SU-DHL-6 (cell line): ENCODE measurements at regions not wholly inside any gene's neighbourhood (a gene's known extent, or its start where the extent isn't known, plus 50 kb on each side); places are given as distances from the start of the nearest gene placed in this dataset.

Experiments used
- H2AFZ ChIP-seq: fragments of 200-600 bp; sonication (generic); 2 replicates; pipeline ENCODE4 v1.6.1; 2014; ENCODE audit warnings: low read depth, mild to moderate bottlenecking, moderate library complexity, mixed read lengths, antibody characterized with exemption, low read length; ENCODE audit not compliant: severe bottlenecking
- H3F3A ChIP-seq: fragments of 200-600 bp; shearing (Covaris generic); 2 replicates; pipeline ENCODE4 v1.6.0; 2016; ENCODE audit warnings: antibody characterized with exemption, mild to moderate bottlenecking; ENCODE audit not compliant: insufficient read depth
- H3K27ac ChIP-seq: fragments of 200-600 bp; sonication (generic); 2 replicates; pipeline ENCODE4 v1.5.1; 2016; ENCODE audit warnings: low read depth, mild to moderate bottlenecking, low read length, moderate library complexity, mixed read lengths
- H3K27me3 ChIP-seq: fragments of 200-600 bp; sonication (generic), shearing (Covaris generic); 2 replicates; pipeline ENCODE4 v1.6.0; 2014; ENCODE audit warnings: mild to moderate bottlenecking, low read length
- H3K36me3 ChIP-seq: fragments of 200-600 bp; sonication (generic); 2 replicates; pipeline ENCODE4 v1.6.1; 2014; ENCODE audit warnings: mild to moderate bottlenecking, low read length, mixed read lengths
- H3K4me2 ChIP-seq: fragments of 300-600, 200-600 bp; shearing (Covaris generic), sonication (generic); 2 replicates; pipeline ENCODE4 v1.6.0; 2014; ENCODE audit warnings: low read length, low read depth, mild to moderate bottlenecking; ENCODE audit not compliant: poor library complexity, severe bottlenecking
- H3K4me3 ChIP-seq: fragments of 200-600 bp; sonication (generic); 2 replicates; pipeline ENCODE4 v1.5.1; 2014; ENCODE audit warnings: antibody characterized with exemption, low read length, mild to moderate bottlenecking, mixed read lengths; ENCODE audit not compliant: insufficient read depth, poor library complexity, severe bottlenecking
- H3K79me2 ChIP-seq: fragments of 200-600 bp; sonication (generic); 2 replicates; pipeline ENCODE4 v1.6.1; 2014; ENCODE audit warnings: mild to moderate bottlenecking, low read length, moderate library complexity; ENCODE audit not compliant: insufficient read depth
- H3K9ac ChIP-seq: fragments of 200-600 bp; sonication (generic); 2 replicates; pipeline ENCODE4 v1.7.0; 2014; ENCODE audit warnings: mild to moderate bottlenecking, low read length
- H3K9me2 ChIP-seq: fragments of 200-600 bp; sonication (generic); replicated peaks from 2 replicates; pipeline ENCODE4 v1.6.1; 2014; ENCODE audit warnings: low read length; ENCODE audit not compliant: insufficient read depth
- H3K9me3 ChIP-seq: fragments of 200-600 bp; sonication (generic); 2 replicates; pipeline ENCODE4 v1.6.1; 2014; ENCODE audit warnings: low read length, mixed read lengths; ENCODE audit not compliant: insufficient read depth
- H4K20me1 ChIP-seq: fragments of 200-600 bp; sonication (generic); 2 replicates; pipeline ENCODE4 v1.6.1; 2014; ENCODE audit warnings: low read depth, mild to moderate bottlenecking, antibody characterized with exemption, low read length, moderate library complexity, mixed read lengths
- CTCF ChIP-seq: fragments of 200-600 bp; sonication (generic); IDR thresholded peaks from one replicate; pipeline ENCODE4 v1.5.1; 2017; ENCODE audit warnings: antibody characterized with exemption, mild to moderate bottlenecking, low read length, moderate library complexity; ENCODE audit not compliant: insufficient read depth, poor library complexity, severe bottlenecking
- EZH2phosphoT487 ChIP-seq: fragments of 200-600 bp; sonication (generic), shearing (Covaris generic); conservative IDR thresholded peaks from 2 replicates; pipeline ENCODE4 v1.6.1; 2018; ENCODE audit warnings: mild to moderate bottlenecking, antibody characterized with exemption, low read length, moderate library complexity, mixed read lengths

DNA sequence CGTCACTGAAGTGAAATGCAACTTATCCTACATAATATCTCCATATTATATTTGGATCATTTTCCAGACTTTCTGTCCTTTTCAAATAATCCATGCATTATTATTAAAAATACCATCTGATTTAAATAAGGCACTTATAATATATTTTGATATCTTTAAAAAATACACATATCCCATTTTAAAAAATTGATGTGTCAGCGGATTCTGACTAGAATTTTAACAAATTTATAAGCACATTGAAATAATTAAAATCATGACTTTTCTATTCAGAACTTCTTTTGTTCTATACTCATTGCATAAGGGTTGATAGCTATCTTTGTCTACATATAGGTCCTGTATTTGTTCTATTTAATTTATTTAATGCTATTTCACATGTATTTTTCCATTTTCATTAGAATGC is 199.0 kb upstream of the DSEL start:
- H3K4me2 ChIP-seq = no peak overlapping the region
- H2AFZ ChIP-seq = no peak overlapping the region
- H3K36me3 ChIP-seq = no peaks in the 10 kb centered on the region
- H4K20me1 ChIP-seq = no peaks in the 10 kb centered on the region
- no peaks in the 10 kb centered on the region for H3F3A ChIP-seq
- H3K27me3 ChIP-seq = no peaks in the 10 kb centered on the region
- no peaks in the 10 kb centered on the region for H3K9me3 ChIP-seq
- TF ChIP-seq EZH2phosphoT487 (no peak), CTCF (no peak)
- no peak overlapping the region for H3K9ac ChIP-seq
- no peak overlapping the region for H3K27ac ChIP-seq
- H3K4me3 ChIP-seq = no peak overlapping the region
- H3K9me2 ChIP-seq = no peaks in the 10 kb centered on the region
- H3K79me2 ChIP-seq = no peaks in the 10 kb centered on the region

GRCh38 chr18:67710639-67711038 is 194.1 kb upstream of the DSEL start:
- Histone ChIP-seq H3K36me3 (no peaks in the 10 kb centered on the region), H3K4me3 (no peak overlapping the region), H4K20me1 (no peaks in the 10 kb centered on the region), H3K27me3 (no peaks in the 10 kb centered on the region), H3K9ac (no peak overlapping the region), H2AFZ (no peak overlapping the region), H3K4me2 (no peak overlapping the region), H3F3A (no peaks in the 10 kb centered on the region), H3K9me3 (no peaks in the 10 kb centered on the region), H3K79me2 (no peaks in the 10 kb centered on the region), H3K9me2 (no peaks in the 10 kb centered on the region), H3K27ac (no peak overlapping the region)
- TF ChIP-seq CTCF = no peak
- no peak for TF ChIP-seq EZH2phosphoT487

- H3K9me3 ChIP-seq = no peaks in the 10 kb centered on the region
- no peak overlapping the region for H3K4me3 ChIP-seq
- no peaks in the 10 kb centered on the region for H3K79me2 ChIP-seq
- no peaks in the 10 kb centered on the region for H3K36me3 ChIP-seq
- H3K4me2 ChIP-seq = no peak overlapping the region
- TF ChIP-seq EZH2phosphoT487 = no peak
- TF ChIP-seq CTCF = no peak
- H3K27ac ChIP-seq = no peak overlapping the region
- H3F3A ChIP-seq = no peaks in the 10 kb centered on the region
- no peak overlapping the region for H3K9ac ChIP-seq
- no peaks in the 10 kb centered on the region for H3K27me3 ChIP-seq
- H4K20me1 ChIP-seq = no peaks in the 10 kb centered on the region
- H3K9me2 ChIP-seq = no peaks in the 10 kb centered on the region
- no peak overlapping the region for H2AFZ ChIP-seq
Observed at GRCh38 chr18:67705748-67706147, 189.2 kb upstream of the DSEL start.
